Memory B cell (primary cell): ENCODE measurements at regions not wholly inside any gene's neighbourhood (a gene's known extent, or its start where the extent isn't known, plus 50 kb on each side); places are given as distances from the start of the nearest gene placed in this dataset.
A peak's percentile ranks its signal among the peaks of the same experiment; 100 is the strongest.

Experiments used
- ATAC-seq: fragments of 150-1000 bp; cut with Tn5 transposase; 2 replicates; pipeline ENCODE4 v1.10.0; 2021; ENCODE audit warnings: low read depth, mild to moderate bottlenecking, moderate library complexity
- DNase-seq, 2 donors: peaks; one replicate each; pipeline ENCODE4 v3.0.0; 2022; ENCODE audit warnings: low spot score in 2 of 2
- H3K27ac Mint-ChIP-seq: one replicate; pipeline ENCODE4 v1.8.0; 2022; ENCODE audit warnings: mild to moderate bottlenecking, moderate library complexity, mixed read lengths
- H3K27me3 Mint-ChIP-seq: one replicate; pipeline ENCODE4 v1.8.0; 2022; ENCODE audit warnings: mixed read lengths
- H3K36me3 Mint-ChIP-seq: one replicate; pipeline ENCODE4 v1.8.0; 2022; ENCODE audit warnings: mild to moderate bottlenecking, mixed read lengths
- H3K4me1 Mint-ChIP-seq: one replicate; pipeline ENCODE4 v1.8.0; 2022; ENCODE audit warnings: mixed read lengths
- H3K4me3 Mint-ChIP-seq: one replicate; pipeline ENCODE4 v1.8.0; 2022; ENCODE audit warnings: mild to moderate bottlenecking, moderate library complexity, mixed read lengths
- H3K9me3 Mint-ChIP-seq: one replicate; pipeline ENCODE4 v1.8.0; 2022; ENCODE audit warnings: mixed read lengths

DNA sequence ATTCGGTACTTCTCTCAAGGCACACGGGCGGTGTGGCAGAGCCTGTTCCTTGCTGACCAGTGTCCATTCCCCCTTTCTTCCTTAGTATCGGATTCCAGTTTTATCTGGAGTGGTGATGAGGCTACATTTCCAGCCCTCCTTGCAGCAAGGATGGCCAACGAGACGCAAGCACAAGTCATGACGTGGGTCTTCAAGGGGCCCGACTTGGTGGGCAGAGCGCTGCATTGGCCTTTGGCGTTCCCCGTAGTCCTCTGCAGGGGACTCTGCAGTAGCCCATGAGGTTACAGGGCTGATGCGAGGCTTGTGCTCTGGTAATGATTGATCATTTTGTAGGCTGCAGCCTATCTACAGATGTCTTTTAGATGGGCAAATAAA is 194.5 kb downstream of the OPA1 start:
- DNase-seq (no peak), ATAC-seq (no peak)
- Mint-ChIP-seq H3K36me3 (no peaks in the 10 kb centered on the region), H3K27ac (no peak overlapping the region), H3K4me1 (peaks cover 6% of the 10 kb centered on the region), H3K27me3 (peaks cover 10% of the 10 kb centered on the region), H3K9me3 (no peaks in the 10 kb centered on the region), H3K4me3 (no peak overlapping the region)

DNA sequence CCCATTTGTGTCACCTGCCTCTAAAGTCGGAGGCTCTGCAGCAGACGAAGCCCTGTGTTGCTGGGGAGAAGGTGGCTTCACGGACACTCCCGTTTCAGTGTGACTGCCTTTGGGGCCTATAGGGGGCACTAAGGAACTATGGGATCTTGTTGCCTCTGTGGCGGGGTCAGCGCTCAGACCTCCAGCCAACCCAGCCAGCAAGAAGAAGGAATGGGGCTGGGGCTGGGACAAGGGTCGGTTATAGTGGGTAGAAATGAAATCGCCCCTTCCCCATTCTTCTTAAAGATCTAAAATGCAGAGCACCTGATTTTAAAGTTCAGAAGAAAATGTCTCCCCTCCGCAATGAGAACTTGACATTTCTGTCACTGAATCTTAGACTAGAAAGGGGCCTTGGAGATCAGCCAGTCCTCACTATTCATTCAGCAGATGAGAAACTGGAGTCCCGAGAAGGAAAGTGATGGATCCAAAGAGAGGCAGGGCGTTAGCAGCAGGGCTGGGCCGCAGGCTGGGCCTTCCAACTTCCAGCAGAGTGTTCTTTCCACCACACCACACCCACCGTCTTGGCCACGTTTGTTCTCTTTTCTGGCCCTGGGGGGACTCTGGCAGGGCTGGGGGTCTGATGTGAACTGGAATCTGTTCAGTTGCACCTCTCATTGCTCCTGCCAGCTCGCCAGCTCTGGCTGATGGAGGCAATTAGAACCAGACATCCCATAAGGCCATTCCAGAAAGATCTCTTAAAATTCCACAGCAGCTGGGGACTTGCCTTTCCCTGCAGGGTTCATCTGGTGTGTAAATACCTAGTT is 195.4 kb downstream of the OPA1 start:
- peak; percentile 47 to 53 for DNase-seq
- no peak overlapping the region for H3K4me3 Mint-ChIP-seq
- no peak overlapping the region for H3K27ac Mint-ChIP-seq

DNA sequence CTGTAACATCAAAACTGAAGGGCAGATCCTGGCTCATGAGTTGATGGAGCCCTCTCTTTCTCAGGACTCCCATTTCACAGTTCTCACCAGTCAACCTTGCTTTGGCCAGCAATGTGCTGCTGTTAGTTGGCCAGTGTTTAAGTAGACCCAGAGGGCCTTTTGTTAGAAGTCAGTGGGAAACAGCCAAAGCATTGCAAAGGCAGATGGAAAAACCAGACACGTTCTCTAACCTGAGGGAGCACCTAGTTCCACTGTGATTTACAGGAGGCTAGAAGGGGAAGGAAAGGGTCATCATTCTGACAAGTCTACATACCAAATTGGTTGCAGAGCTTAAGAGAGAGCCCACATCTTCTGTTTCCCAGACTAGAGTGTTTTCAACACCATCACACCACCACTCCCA is 196.4 kb downstream of the OPA1 start:
- peaks cover 11% of the 10 kb centered on the region for H3K27me3 Mint-ChIP-seq
- peaks cover 6% of the 10 kb centered on the region for H3K4me1 Mint-ChIP-seq
- H3K36me3 Mint-ChIP-seq = no peaks in the 10 kb centered on the region
- no peaks in the 10 kb centered on the region for H3K9me3 Mint-ChIP-seq
- ATAC-seq = no peak
- no peak for DNase-seq
- no peak overlapping the region for H3K27ac Mint-ChIP-seq
- no peak overlapping the region for H3K4me3 Mint-ChIP-seq

More for the DNA sequence above, 195.4 kb downstream of the OPA1 start:
- Mint-ChIP-seq H3K9me3 (no peaks in the 10 kb centered on the region), H3K36me3 (no peaks in the 10 kb centered on the region), H3K4me1 (peaks cover 6% of the 10 kb centered on the region), H3K27me3 (peaks cover 11% of the 10 kb centered on the region)
- peak; percentile 98 for ATAC-seq

DNA sequence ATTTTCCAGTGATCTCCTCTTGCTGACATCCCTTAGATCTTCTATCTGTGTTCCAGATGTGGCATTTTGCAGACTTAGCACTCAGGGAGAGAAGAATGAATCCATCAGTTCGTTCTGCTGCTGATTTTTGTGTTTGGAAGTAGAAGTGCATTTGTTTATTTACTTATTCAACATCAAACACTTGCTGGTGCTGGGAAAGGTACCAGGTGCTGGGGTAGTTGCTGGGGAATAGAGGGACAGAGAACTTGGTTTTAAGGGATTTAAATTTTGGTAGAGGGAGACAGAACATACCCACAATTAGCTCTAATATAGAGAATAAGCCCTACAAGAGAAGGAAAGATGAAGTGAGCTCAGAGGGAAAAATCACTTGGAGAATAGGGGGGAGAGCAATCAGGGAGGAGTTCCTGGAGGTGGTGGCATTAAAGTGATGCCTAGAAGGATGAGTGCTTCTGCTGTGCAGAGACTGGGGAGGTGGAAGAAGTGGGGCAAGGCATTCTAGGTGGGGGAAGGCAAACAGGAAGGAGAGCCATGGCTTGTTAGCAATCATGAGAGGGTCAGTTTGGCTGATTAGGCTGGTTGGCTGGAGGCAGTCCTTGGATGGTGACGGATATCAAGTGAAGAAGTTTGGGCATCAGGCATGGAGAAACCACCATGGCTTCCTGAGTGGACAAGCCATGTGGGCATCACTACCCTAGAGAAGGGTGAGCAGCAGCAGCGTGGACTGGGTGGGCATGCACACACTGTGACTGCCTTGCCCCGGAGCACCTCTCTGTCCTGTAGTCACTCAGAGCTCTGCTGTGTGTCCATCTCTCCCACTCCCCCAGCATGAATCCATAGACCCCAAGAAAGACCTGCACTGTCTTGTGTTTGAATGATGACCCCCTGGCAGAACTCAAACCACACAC is 197.3 kb downstream of the OPA1 start:
- no peaks in the 10 kb centered on the region for H3K9me3 Mint-ChIP-seq
- no peak overlapping the region for H3K4me3 Mint-ChIP-seq
- H3K27me3 Mint-ChIP-seq = peaks cover 7% of the 10 kb centered on the region
- ATAC-seq (no peak), DNase-seq (no peak)
- peaks cover 6% of the 10 kb centered on the region for H3K4me1 Mint-ChIP-seq
- no peak overlapping the region for H3K27ac Mint-ChIP-seq
- no peaks in the 10 kb centered on the region for H3K36me3 Mint-ChIP-seq

DNA sequence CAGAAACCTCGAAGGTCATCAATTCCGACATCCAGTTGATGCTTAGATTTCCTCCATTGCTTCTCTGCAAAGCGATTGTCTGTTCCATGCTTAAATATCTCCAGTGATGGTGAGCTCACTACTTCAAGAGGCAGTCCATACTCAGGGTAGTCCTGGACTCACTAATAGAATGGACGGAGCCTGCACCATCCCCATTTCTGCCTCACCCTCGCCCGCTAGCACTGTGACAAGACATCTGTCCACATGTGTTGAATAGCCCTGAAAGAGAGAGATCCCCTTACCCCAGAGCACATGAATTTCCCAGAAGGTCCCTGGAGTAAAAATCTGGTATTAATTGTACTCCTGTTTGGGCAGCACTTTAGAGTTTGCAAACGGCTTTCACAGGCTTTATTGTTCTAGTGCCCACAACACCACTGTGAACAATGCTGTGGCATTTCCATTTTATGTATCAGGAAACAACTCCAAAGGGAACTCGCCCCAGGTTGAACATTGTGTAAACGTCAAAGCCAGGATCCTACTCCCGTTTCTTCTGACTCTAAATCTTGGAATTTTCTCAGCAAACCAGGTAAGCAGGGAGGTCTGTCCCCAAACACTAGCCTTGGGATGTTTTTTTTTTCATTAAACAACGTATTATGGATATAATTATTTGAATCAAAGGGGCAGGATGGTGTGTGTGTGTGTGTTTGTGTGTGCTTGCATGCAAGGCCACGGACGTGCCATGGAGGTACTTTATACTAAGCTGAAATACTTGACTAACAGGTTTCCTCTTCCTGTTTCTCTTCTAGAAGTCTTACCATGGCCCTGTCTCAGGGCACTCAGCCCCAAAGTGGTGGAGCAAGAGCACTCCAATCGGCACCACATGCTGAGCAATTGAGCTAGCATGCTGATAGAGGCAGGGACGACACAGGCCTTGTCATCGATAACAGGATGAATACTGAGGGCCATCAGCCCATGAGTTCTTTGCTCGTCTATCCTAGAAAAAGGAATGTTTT is 198.3 kb downstream of the OPA1 start:
- peaks cover 6% of the 10 kb centered on the region for H3K4me1 Mint-ChIP-seq
- H3K9me3 Mint-ChIP-seq = no peaks in the 10 kb centered on the region
- H3K27ac Mint-ChIP-seq = no peak overlapping the region
- H3K4me3 Mint-ChIP-seq = no peak overlapping the region
- H3K36me3 Mint-ChIP-seq = no peaks in the 10 kb centered on the region
- DNase-seq (no peak), ATAC-seq (no peak)
- peaks cover 9% of the 10 kb centered on the region for H3K27me3 Mint-ChIP-seq

DNA sequence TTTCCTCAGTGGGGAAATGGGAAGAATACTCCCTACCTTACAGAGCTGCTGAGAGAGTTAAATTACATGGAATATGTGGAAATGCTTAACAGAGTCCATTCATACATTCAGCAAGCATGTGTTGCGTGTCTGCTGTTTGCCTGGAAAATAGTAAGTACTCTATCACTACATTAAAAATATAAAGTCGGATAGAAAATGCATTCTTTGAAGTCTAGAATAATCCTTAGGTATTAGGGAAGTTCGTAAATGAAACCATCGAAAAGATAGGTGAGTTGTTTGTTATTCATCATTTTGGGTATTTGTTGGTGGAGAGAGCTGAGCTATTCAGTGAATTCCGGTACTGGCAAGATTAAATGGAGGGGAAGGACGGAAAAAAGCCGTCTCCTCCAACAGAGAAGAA is 200.1 kb downstream of the OPA1 start:
- ATAC-seq (no peak), DNase-seq (no peak)
- Mint-ChIP-seq H3K9me3 (no peaks in the 10 kb centered on the region), H3K27ac (no peak overlapping the region), H3K36me3 (no peaks in the 10 kb centered on the region), H3K4me3 (no peak overlapping the region), H3K27me3 (peaks cover 6% of the 10 kb centered on the region), H3K4me1 (peaks cover 5% of the 10 kb centered on the region)

DNA sequence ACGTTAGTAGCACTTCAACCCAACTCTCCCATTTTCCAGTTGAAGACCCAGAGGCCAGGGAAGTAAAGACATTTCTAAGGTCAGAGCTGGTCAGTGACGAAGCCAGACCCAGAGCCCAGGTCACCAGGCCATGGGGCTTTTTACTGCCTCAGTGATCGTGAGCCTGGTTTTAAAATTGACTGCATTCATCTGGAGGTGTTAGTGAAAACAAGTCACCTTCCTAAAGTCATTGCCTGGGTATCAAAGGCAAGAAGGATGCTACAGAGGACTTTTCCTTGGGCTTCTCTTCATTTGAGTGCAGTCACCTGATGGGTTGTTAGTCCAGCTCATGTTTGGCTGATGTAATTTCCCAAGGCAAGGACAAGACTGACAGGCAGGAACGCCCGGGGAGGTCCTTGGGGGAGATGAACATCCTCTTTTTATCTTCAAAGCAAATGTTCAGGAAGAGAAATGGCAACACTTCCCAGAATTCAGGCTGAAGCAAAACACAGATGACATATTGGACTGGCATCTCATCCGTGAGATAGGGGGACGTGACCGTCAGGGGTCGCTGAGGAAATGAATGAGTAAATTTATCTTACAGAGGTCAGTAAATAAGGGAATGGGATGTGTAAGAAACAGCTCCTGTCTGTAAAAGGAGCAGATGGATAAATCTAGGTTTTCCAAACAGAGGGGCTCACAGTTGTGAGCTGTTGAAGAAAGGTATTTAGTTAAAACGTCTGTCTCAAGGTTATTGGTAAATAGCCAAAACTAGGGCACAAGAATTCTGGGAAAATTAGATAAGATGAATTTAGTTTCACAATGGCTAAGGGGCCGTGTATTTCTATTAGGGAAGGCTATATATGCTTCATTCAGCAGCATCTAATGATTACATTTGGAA is 201.2 kb downstream of the OPA1 start:
- no peak for ATAC-seq
- Mint-ChIP-seq H3K27ac (no peak overlapping the region), H3K4me1 (peaks cover 3% of the 10 kb centered on the region), H3K36me3 (no peaks in the 10 kb centered on the region), H3K4me3 (no peak overlapping the region), H3K9me3 (no peaks in the 10 kb centered on the region), H3K27me3 (peaks cover 5% of the 10 kb centered on the region)
- no peak for DNase-seq

DNA sequence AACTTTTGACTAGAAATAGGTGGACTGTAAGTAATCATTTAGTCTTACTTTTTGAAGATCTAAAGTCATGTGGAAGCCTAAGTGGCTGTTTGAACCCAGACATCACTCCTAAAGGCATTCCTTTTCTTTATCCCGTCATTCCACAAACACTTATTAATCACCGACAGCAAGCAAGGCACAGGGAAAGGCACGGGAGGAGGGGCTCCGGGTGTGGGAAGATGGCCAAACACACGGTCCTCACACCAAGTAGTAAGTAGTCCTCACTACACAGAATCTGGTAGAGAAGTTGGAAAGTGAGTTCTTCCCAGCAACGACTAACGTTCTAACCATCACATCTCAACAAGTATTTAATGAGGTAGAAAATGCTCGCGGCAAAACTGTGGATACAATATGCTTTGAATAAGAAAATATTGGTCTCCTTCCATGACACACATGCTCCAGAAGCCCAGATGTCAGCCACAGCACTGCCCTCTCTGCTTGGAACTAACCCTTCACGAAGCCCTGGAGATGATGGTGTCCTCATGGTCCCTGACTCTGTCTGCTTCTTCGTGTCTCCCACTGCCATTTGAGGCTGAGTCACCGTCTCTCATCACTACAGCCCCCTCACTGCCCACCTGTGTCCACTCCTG is 202.2 kb downstream of the OPA1 start:
- DNase-seq (no peak), ATAC-seq (no peak)
- H3K36me3 Mint-ChIP-seq = no peaks in the 10 kb centered on the region
- H3K4me1 Mint-ChIP-seq = peaks cover 3% of the 10 kb centered on the region
- no peaks in the 10 kb centered on the region for H3K9me3 Mint-ChIP-seq
- H3K27me3 Mint-ChIP-seq = peaks cover 5% of the 10 kb centered on the region
- no peak overlapping the region for H3K27ac Mint-ChIP-seq
- H3K4me3 Mint-ChIP-seq = no peak overlapping the region

DNA sequence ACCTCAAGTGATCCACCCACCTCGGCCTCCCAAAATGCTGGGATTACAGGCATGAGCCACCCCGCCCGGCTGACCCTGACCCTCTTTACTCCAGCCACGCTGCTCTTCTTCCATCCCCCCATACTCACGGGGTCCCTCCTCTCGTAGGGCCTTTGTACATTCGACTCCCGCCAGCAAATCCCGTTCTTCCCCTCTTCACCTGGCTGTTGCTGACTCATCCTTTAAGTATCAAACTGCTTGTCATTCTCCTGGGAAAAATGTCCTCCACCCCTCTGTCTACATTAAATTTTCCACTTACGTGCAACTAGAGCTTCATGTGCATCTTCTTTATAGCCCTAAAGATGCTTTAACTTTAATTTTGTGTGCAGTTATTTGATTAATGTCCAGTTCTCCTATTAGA is 203.1 kb downstream of the OPA1 start:
- Mint-ChIP-seq H3K4me3 (no peak overlapping the region), H3K36me3 (no peaks in the 10 kb centered on the region), H3K4me1 (peaks cover 3% of the 10 kb centered on the region), H3K27me3 (peaks cover 5% of the 10 kb centered on the region), H3K9me3 (no peaks in the 10 kb centered on the region), H3K27ac (no peak overlapping the region)
- DNase-seq = no peak
- no peak for ATAC-seq

DNA sequence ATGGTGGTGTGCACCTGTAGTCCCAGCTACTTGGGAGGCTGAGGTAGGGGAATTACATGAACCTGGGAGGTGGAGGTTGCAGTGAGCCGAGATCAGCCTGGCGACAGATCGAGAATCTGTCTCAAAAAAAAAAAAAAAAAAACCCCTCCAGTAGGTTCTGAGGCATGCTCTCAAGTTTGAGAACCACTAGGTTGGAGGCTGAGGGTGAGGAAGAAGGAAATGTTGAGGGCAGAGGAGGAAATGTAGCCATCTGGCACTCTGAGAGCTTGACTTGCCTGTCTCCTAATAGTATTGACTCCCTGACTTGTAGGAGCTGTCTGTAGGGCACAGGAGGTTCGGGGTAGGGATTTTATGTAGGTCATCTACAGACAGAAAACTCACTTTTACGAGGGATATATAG is 204.6 kb downstream of the OPA1 start:
- ATAC-seq (no peak), DNase-seq (no peak)
- no peaks in the 10 kb centered on the region for H3K4me1 Mint-ChIP-seq
- no peak overlapping the region for H3K4me3 Mint-ChIP-seq
- no peaks in the 10 kb centered on the region for H3K36me3 Mint-ChIP-seq
- no peaks in the 10 kb centered on the region for H3K9me3 Mint-ChIP-seq
- peaks cover 5% of the 10 kb centered on the region for H3K27me3 Mint-ChIP-seq
- H3K27ac Mint-ChIP-seq = no peak overlapping the region

DNA sequence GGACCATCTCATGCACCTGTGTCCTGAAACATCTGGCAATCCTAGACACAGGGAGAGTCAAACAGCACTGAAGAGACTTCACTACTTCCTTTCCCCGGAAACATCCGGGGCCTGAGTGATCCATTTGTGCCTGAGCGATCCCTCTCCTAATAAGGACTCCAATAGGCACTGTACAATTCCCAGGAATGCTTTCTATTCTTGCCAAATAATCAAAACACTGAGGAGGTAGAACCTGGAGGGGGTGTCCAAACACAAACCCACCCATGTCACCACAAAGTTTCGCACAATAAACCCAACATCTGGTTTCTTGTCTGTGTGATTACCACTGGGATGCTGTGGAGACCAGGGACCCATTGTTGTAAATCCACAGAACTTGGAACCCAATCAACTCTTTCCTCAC is 205.0 kb downstream of the OPA1 start:
- no peaks in the 10 kb centered on the region for H3K4me1 Mint-ChIP-seq
- H3K36me3 Mint-ChIP-seq = no peaks in the 10 kb centered on the region
- H3K4me3 Mint-ChIP-seq = no peak overlapping the region
- no peak for DNase-seq
- H3K27ac Mint-ChIP-seq = no peak overlapping the region
- ATAC-seq = no peak
- H3K27me3 Mint-ChIP-seq = peaks cover 4% of the 10 kb centered on the region
- no peaks in the 10 kb centered on the region for H3K9me3 Mint-ChIP-seq

DNA sequence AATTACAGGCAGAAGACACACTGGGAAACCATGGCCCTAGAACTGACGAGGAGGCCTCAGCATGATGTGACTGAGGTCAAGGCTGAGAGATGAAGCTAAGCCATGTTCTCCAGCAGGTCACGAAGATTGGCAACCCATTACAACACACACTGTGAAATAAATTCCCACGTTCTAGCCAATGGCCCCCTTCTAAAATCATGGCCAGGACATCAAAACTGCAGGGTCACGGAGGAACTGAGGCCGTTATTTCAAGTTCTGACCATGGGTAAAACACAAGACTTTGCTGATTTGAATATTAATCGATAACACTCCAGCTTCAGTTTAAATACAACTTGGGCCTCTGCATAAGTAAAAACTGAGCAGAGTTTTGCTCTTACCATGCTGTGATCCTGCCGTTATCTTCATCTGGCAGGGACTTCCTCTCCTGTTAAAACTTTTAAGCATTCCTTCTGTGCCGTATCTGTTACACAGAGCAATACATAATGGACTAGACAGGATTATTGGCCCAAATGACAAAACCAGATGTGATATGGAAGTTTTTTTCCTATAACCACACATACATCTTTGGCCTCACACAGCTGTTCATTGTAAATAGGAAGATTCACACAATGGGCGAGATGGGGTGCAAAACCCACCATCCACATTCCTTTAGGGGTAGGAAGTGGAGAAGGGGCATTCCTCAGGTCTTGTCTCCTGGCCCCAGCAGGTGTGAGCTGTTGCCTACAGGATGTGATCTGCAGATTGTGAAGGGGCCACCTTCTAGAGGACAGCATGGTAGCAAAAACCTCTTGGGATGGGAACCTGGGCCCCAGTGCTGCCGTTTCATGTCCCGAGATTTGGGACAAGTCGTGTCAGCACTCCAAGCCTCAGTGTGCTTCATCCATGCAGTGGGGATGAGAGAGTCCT is 207.4 kb downstream of the OPA1 start:
- Mint-ChIP-seq H3K9me3 (no peaks in the 10 kb centered on the region), H3K27me3 (peaks cover 5% of the 10 kb centered on the region), H3K27ac (no peak overlapping the region), H3K4me1 (no peaks in the 10 kb centered on the region), H3K4me3 (no peak overlapping the region), H3K36me3 (no peaks in the 10 kb centered on the region)
- ATAC-seq (no peak), DNase-seq (no peak)
